CD4-positive, alpha-beta T cell (primary cell): ENCODE measurements at regions not wholly inside any gene's neighbourhood (a gene's known extent, or its start where the extent isn't known, plus 50 kb on each side); places are given as distances from the start of the nearest gene placed in this dataset.

Experiments
- ATAC-seq: fragments of 200-7000 bp; cut with Tn5 transposase; one replicate; pipeline ENCODE4 v1.10.0; 2022; ENCODE audit warnings: mild to moderate bottlenecking; ENCODE audit not compliant: poor library complexity
- CTCF ChIA-PET: fragments of 350-600 bp; sonication (Branson Sonifier 250); formaldehyde crosslinking; loops from one replicate; lab custom pipeline; 2021; ENCODE audit warnings: antibody characterized with exemption, inconsistent platforms; lab: Charles Lee
- POLR2A ChIA-PET: fragments of 350-600 bp; sonication (Branson Sonifier 250); formaldehyde crosslinking; loops from one replicate; lab custom pipeline; 2021; ENCODE audit warnings: antibody characterized with exemption, inconsistent platforms; lab: Charles Lee
- DNase-seq, 14 experiments: peaks; one replicate each; pipeline ENCODE4 v3.0.0-alpha.2; 2013 to 2020; ENCODE audit warnings: mixed read lengths in 2 of 14
- H3K27ac ChIP-seq, 2 donors: one replicate each; pipeline versions ENCODE4 v1.5.1 to v1.7.0; 2013; ENCODE audit warnings: low read length in 2 of 2, low read depth in 1 of 2, mild to moderate bottlenecking in 1 of 2
- H3K27me3 ChIP-seq, 2 experiments: 1 replicate in 1 of 2; 2 replicates in 1 of 2; pipeline versions ENCODE4 v1.6.1 to v1.7.0; 2013; ENCODE audit warnings: low read length in 2 of 2, control low read depth in 1 of 2, mild to moderate bottlenecking in 1 of 2, moderate library complexity in 1 of 2; ENCODE audit not compliant: insufficient read depth in 2 of 2, control insufficient read depth in 1 of 2
- H3K36me3 ChIP-seq: one replicate; pipeline ENCODE4 v1.6.1; 2013; ENCODE audit warnings: low read length, control low read depth; ENCODE audit not compliant: insufficient read depth
- H3K4me1 ChIP-seq: one replicate; pipeline ENCODE4 v1.6.1; 2013; ENCODE audit warnings: low read length, control low read depth; ENCODE audit not compliant: insufficient read depth
- H3K4me3 ChIP-seq: one replicate; pipeline ENCODE4 v1.5.1; 2013; ENCODE audit warnings: mild to moderate bottlenecking, low read length, moderate library complexity
- H3K9me3 ChIP-seq, 2 experiments: 1 replicate in 1 of 2; 2 replicates in 1 of 2; pipeline versions ENCODE4 v1.6.1 to v1.7.0; 2013; ENCODE audit warnings: low read length in 2 of 2, mild to moderate bottlenecking in 2 of 2, control low read depth in 1 of 2, moderate library complexity in 1 of 2; ENCODE audit not compliant: control insufficient read depth in 1 of 2, insufficient read depth in 1 of 2
- H3K27ac Mint-ChIP-seq: one replicate; pipeline ENCODE4 v1.8.0; 2020; ENCODE audit warnings: mixed read lengths
- H3K27me3 Mint-ChIP-seq: one replicate; pipeline ENCODE4 v1.8.0; 2021; ENCODE audit warnings: mixed read lengths
- H3K36me3 Mint-ChIP-seq: one replicate; pipeline ENCODE4 v1.8.0; 2021; ENCODE audit warnings: low read depth, mixed read lengths
- H3K4me1 Mint-ChIP-seq: one replicate; pipeline ENCODE4 v1.8.0; 2021; ENCODE audit warnings: low read depth, mixed read lengths
- H3K4me3 Mint-ChIP-seq: one replicate; pipeline ENCODE4 v1.8.0; 2020; ENCODE audit warnings: mild to moderate bottlenecking, mixed read lengths
- H3K9me3 Mint-ChIP-seq: one replicate; pipeline ENCODE4 v1.8.0; 2020; ENCODE audit warnings: mixed read lengths
- CTCF ChIP-seq: fragments of 200-600 bp; IDR thresholded peaks from one replicate; pipeline ENCODE4 v1.8.0; 2022; ENCODE audit warnings: antibody characterized with exemption, mild to moderate bottlenecking
- intact Hi-C, 2 experiments: fragments of 100-400 bp; cut with DNase I in 1 of 2; cut with micrococcal nuclease in 1 of 2; formaldehyde crosslinking; loops; one replicate each; pipeline versions ENCODE4 v1.15.1 to v1.9.0; 2023 to 2025; cut with DNase I, micrococcal nuclease

- H3K4me1 Mint-ChIP-seq: no peaks in the 10 kb centered on the region
- H3K4me3 ChIP-seq: no peak overlapping the region
- DNase-seq: no peak
- no peak overlapping the region for H3K27ac ChIP-seq
- TF ChIP-seq CTCF: no peak
- intact Hi-C loops: no loop called here
- H3K27me3 ChIP-seq: no peaks in the 10 kb centered on the region
- no peaks in the 10 kb centered on the region for H3K27me3 Mint-ChIP-seq
- H3K27ac Mint-ChIP-seq: no peak overlapping the region
- POLR2A ChIA-PET: no interaction called here
- H3K9me3 ChIP-seq: no peaks in the 10 kb centered on the region
- CTCF ChIA-PET: no interaction called here
- no peaks in the 10 kb centered on the region for H3K4me1 ChIP-seq
- H3K36me3 ChIP-seq: no peaks in the 10 kb centered on the region
- no peaks in the 10 kb centered on the region for H3K36me3 Mint-ChIP-seq
- no peak for ATAC-seq
- no peaks in the 10 kb centered on the region for H3K9me3 Mint-ChIP-seq
- no peak overlapping the region for H3K4me3 Mint-ChIP-seq
These were observed 379.1 kb downstream of the PSAT1 start for GRCh38 chr9:78676009-78676408.

- no peak for DNase-seq
- no peak for TF ChIP-seq CTCF
- ATAC-seq: no peak
- no peaks in the 10 kb centered on the region for H3K36me3 Mint-ChIP-seq
- no peak overlapping the region for H3K4me3 Mint-ChIP-seq
- H3K36me3 ChIP-seq: no peaks in the 10 kb centered on the region
- intact Hi-C loops: no loop called here
- ChIA-PET POLR2A (no interaction called here), CTCF (no interaction called here)
- no peaks in the 10 kb centered on the region for H3K9me3 ChIP-seq
- H3K4me1 Mint-ChIP-seq: no peaks in the 10 kb centered on the region
- H3K9me3 Mint-ChIP-seq: no peaks in the 10 kb centered on the region
- no peaks in the 10 kb centered on the region for H3K4me1 ChIP-seq
- H3K27me3 ChIP-seq: no peaks in the 10 kb centered on the region
- no peaks in the 10 kb centered on the region for H3K27me3 Mint-ChIP-seq
- no peak overlapping the region for H3K4me3 ChIP-seq
- no peak overlapping the region for H3K27ac ChIP-seq
- H3K27ac Mint-ChIP-seq: no peak overlapping the region
These were observed 379.7 kb downstream of the PSAT1 start for GRCh38 chr9:78676623-78677022.

GRCh38 chr9:78677326-78677725, 380.4 kb downstream of the PSAT1 start:
- ATAC-seq (no peak), DNase-seq (no peak)
- POLR2A ChIA-PET: no interaction called here
- no peak overlapping the region for H3K27ac Mint-ChIP-seq
- CTCF ChIA-PET: no interaction called here
- Histone ChIP-seq H3K36me3 (no peaks in the 10 kb centered on the region), H3K27ac (no peak overlapping the region), H3K4me3 (no peak overlapping the region), H3K27me3 (no peaks in the 10 kb centered on the region), H3K9me3 (no peaks in the 10 kb centered on the region), H3K4me1 (no peaks in the 10 kb centered on the region)
- TF ChIP-seq CTCF: no peak
- H3K9me3 Mint-ChIP-seq: no peaks in the 10 kb centered on the region
- intact Hi-C loops: no loop called here
- H3K36me3 Mint-ChIP-seq: no peaks in the 10 kb centered on the region
- no peaks in the 10 kb centered on the region for H3K27me3 Mint-ChIP-seq
- H3K4me1 Mint-ChIP-seq: no peaks in the 10 kb centered on the region
- no peak overlapping the region for H3K4me3 Mint-ChIP-seq
